A549 (cell line): ENCODE measurements at regions not wholly inside any gene's neighbourhood (a gene's known extent, or its start where the extent isn't known, plus 50 kb on each side); places are given as distances from the start of the nearest gene placed in this dataset.

ENCODE experiments used
- ATAC-seq, 2 experiments: fragments of 200-7000 bp in 1 of 2; fragments of >200 bp in 1 of 2; cut with Nextera tagmentation in 1 of 2; cut with Tn5 transposase in 1 of 2; 3 replicates each; pipeline versions ENCODE4 v1.8.0 to v1.9.1; 2018 to 2020; ENCODE audit warnings: mild to moderate bottlenecking in 1 of 2, moderate library complexity in 1 of 2
- CTCF ChIA-PET: fragments of 300-600 bp; sonication (Branson Sonifier 250); formaldehyde crosslinking; extraction: SDS; loops from one replicate; lab custom pipeline; 2021; ENCODE audit warnings: antibody characterized with exemption, inconsistent platforms; lab: Yijun Ruan, JAX
- POLR2A ChIA-PET: fragments of 350-600 bp; formaldehyde crosslinking; extraction: SDS; loops from one replicate; lab custom pipeline; 2021; ENCODE audit warnings: antibody characterized with exemption, inconsistent platforms; lab: Yijun Ruan, JAX
- DNase-seq, 2 experiments: peaks; one replicate each; pipeline versions ENCODE4 v3.0.0 to v3.0.0-alpha.2; 2011 to 2016; ENCODE audit warnings: low read depth in 1 of 2, low spot score in 1 of 2
- FAIRE-seq: peaks from 2 replicates; lab custom pipeline; 2011; peaks lifted over from hg19 to GRCh38; lab: Jason Lieb, UNC
- H3K27ac ChIP-seq, 2 experiments: fragments of >200 bp; sonication (Bioruptor Twin); formaldehyde crosslinking; 3 replicates each; pipeline ENCODE4 v1.5.1; 2016 to 2017
- H3K4me1 ChIP-seq: fragments of >200 bp; sonication (Bioruptor Twin); formaldehyde crosslinking; 3 replicates; pipeline ENCODE4 v1.6.1; 2016
- H3K4me2 ChIP-seq: fragments of >200 bp; sonication (Bioruptor Twin); formaldehyde crosslinking; 3 replicates; pipeline ENCODE4 v1.6.1; 2016
- H3K4me3 ChIP-seq: fragments of >200 bp; sonication (Bioruptor Twin); formaldehyde crosslinking; 3 replicates; pipeline ENCODE4 v1.5.1; 2016
- H3K9me3 ChIP-seq: fragments of >200 bp; sonication (Bioruptor Twin); formaldehyde crosslinking; 3 replicates; pipeline ENCODE4 v1.6.1; 2016
- ATOH8 ChIP-seq: fragments of 250-450 bp; sonication (Bioruptor Pico); IDR thresholded peaks from 2 replicates; pipeline ENCODE4 v1.5.0; 2020; ENCODE audit warnings: low read depth, mild to moderate bottlenecking, moderate library complexity
- BHLHE40 ChIP-seq: IDR thresholded peaks from 2 replicates; pipeline ENCODE4 v1.6.1; 2012; ENCODE audit warnings: low read depth, low read length, inconsistent platforms
- CHD2 ChIP-seq: fragments of 150-350 bp; IDR thresholded peaks from 2 replicates; pipeline ENCODE4 v1.6.1; 2014; ENCODE audit warnings: low read length; ENCODE audit not compliant: partially characterized antibody
- CTCF ChIP-seq: fragments of >200 bp; sonication (Bioruptor Twin); formaldehyde crosslinking; IDR thresholded peaks from 3 replicates; pipeline ENCODE4 v1.5.1; 2016
- ELK1 ChIP-seq: fragments of 150-350 bp; IDR thresholded peaks from 2 replicates; pipeline ENCODE4 v1.6.1; 2014; ENCODE audit warnings: low read depth, mild to moderate bottlenecking, low read length
- EP300 ChIP-seq, 2 experiments: fragments of >200 bp; sonication (Bioruptor Twin); formaldehyde crosslinking; IDR thresholded peaks; 2 replicates in 1 of 2; 3 replicates in 1 of 2; pipeline ENCODE4 v1.6.1; 2016 to 2017
- FOXS1 ChIP-seq: fragments of 250-450 bp; sonication (Bioruptor Pico); IDR thresholded peaks from 2 replicates; pipeline ENCODE4 v1.5.0; 2020; ENCODE audit warnings: mild to moderate bottlenecking, moderate library complexity
- GATA3 ChIP-seq: IDR thresholded peaks from 2 replicates; pipeline ENCODE4 v1.6.1; 2012; ENCODE audit warnings: borderline replicate concordance
- HDAC2 ChIP-seq: fragments of 200-600 bp; sonication (generic); IDR thresholded peaks from 2 replicates; pipeline ENCODE4 v1.6.1; 2016
- HOXA7 ChIP-seq: fragments of 250-450 bp; sonication (Bioruptor Pico); IDR thresholded peaks from 2 replicates; pipeline ENCODE4 v1.5.0; 2020; ENCODE audit warnings: mild to moderate bottlenecking, moderate library complexity
- HOXB13 ChIP-seq: fragments of 250-450 bp; sonication (Bioruptor Pico); IDR thresholded peaks from 2 replicates; pipeline ENCODE4 v1.5.0; 2020; ENCODE audit warnings: low read depth, mild to moderate bottlenecking, moderate library complexity
- HOXB5 ChIP-seq: fragments of 250-450 bp; sonication (Bioruptor Pico); IDR thresholded peaks from 2 replicates; pipeline ENCODE4 v1.5.0; 2020; ENCODE audit warnings: mild to moderate bottlenecking, moderate library complexity
- JUN ChIP-seq, 2 experiments: fragments of >200 bp; sonication (Bioruptor Twin); formaldehyde crosslinking; IDR thresholded peaks; 2 replicates in 1 of 2; 3 replicates in 1 of 2; pipeline ENCODE4 v1.6.1; 2016 to 2017
- MAX ChIP-seq: IDR thresholded peaks from 2 replicates; pipeline ENCODE4 v1.6.1; 2012
- NFE2L2 ChIP-seq: fragments of 150-350 bp; conservative IDR thresholded peaks from 2 replicates; pipeline ENCODE4 v1.6.1; 2014; ENCODE audit warnings: low read length
- NPAS2 ChIP-seq: fragments of 250-450 bp; sonication (Bioruptor Pico); IDR thresholded peaks from 2 replicates; pipeline ENCODE4 v1.8.0; 2022; ENCODE audit warnings: mild to moderate bottlenecking, moderate library complexity, borderline replicate concordance
- NR3C1 ChIP-seq: fragments of >200 bp; sonication (Bioruptor Twin); formaldehyde crosslinking; IDR thresholded peaks from 3 replicates; pipeline ENCODE4 v1.6.1; 2017
- POLR2A ChIP-seq: IDR thresholded peaks from 2 replicates; pipeline ENCODE4 v1.6.1; 2012; ENCODE audit warnings: mild to moderate bottlenecking, low read length
- REST ChIP-seq: fragments of 200-600 bp; sonication (generic); IDR thresholded peaks from 2 replicates; pipeline ENCODE4 v1.6.1; 2016; ENCODE audit warnings: antibody characterized with exemption, mild to moderate bottlenecking, moderate library complexity
- RFX5 ChIP-seq: fragments of 450-650 bp; IDR thresholded peaks from 2 replicates; pipeline ENCODE4 v1.7.1; 2014; ENCODE audit warnings: antibody characterized with exemption, mild to moderate bottlenecking, moderate library complexity
- RNF2 ChIP-seq: fragments of 200-600 bp; sonication (generic); IDR thresholded peaks from 2 replicates; pipeline ENCODE4 v1.6.1; 2016; ENCODE audit warnings: low read depth, mild to moderate bottlenecking, antibody characterized with exemption, moderate library complexity, borderline replicate concordance
- SREBF2 ChIP-seq: fragments of 450-650 bp; IDR thresholded peaks from 2 replicates; pipeline ENCODE4 v1.6.1; 2014; ENCODE audit warnings: mild to moderate bottlenecking, moderate library complexity
- TP53 ChIP-seq: fragments of 250-450 bp; sonication (Bioruptor Pico); IDR thresholded peaks from 2 replicates; pipeline ENCODE4 v1.5.0; 2021; ENCODE audit warnings: mild to moderate bottlenecking, moderate library complexity
- ZFP36 ChIP-seq: fragments of 450-650 bp; IDR thresholded peaks from 2 replicates; pipeline ENCODE4 v1.6.1; 2014; ENCODE audit warnings: borderline replicate concordance; ENCODE audit not compliant: partially characterized antibody
- ZNF302 ChIP-seq: fragments of 250-450 bp; sonication (Bioruptor Pico); IDR thresholded peaks from 2 replicates; pipeline ENCODE4 v1.9.0; 2021; ENCODE audit warnings: inconsistent platforms, mild to moderate bottlenecking, moderate library complexity
- WGBS: methylation state at CpG from one replicate; pipeline ENCODE4 v1.1.6; 2017; ENCODE audit errors: missing lambda C conversion rate; 5-methylcytosine and 5-hydroxymethylcytosine counted together

GRCh38 chr1:48073798-48074530, 76.8 kb upstream of the TRABD2B start:
- H3K27ac ChIP-seq: no peak overlapping the region
- ChIA-PET POLR2A (no interaction called here), CTCF (no interaction called here)
- no peak for FAIRE-seq
- H3K9me3 ChIP-seq: no peaks in the 10 kb centered on the region
- 74% methylated on average over 8 of the region's 12 CpGs for WGBS
- no peaks in the 10 kb centered on the region for H3K4me1 ChIP-seq
- ATAC-seq: no peak
- no peak overlapping the region for H3K4me2 ChIP-seq
- no peak for DNase-seq
- TF ChIP-seq HOXB13 (no peak), HOXA7 (no peak), GATA3 (no peak), FOXS1 (CRISPR knock-in tag) (no peak), NFE2L2 (no peak), ATOH8 (CRISPR knock-in tag) (no peak), RNF2 (no peak), BHLHE40 (no peak), POLR2A (no peak), TP53 (CRISPR knock-in tag) (no peak), CTCF (no peak), HDAC2 (no peak), NR3C1 (no peak), REST (no peak), ZNF302 (CRISPR knock-in tag) (no peak)
- no peak overlapping the region for H3K4me3 ChIP-seq

- no peak overlapping the region for H3K4me2 ChIP-seq
- no peak for ATAC-seq
- WGBS: 67% methylated on average over 1 of the region's 1 CpG
- TF ChIP-seq HOXB13: no peak
- TF ChIP-seq MAX: no peak
- TF ChIP-seq ELK1: no peak
- no peak for TF ChIP-seq NPAS2
- TF ChIP-seq ZFP36: no peak
- no peak for TF ChIP-seq RFX5
- no peak for TF ChIP-seq EP300 (IDR thresholded peaks at IDR 0.05)
- TF ChIP-seq JUN (IDR thresholded peaks at IDR 0.05): no peak
- TF ChIP-seq CHD2: no peak
- no peak for TF ChIP-seq HOXB5
- no peak for TF ChIP-seq SREBF2
- TF ChIP-seq, all 56 proteins: peak for 0
- ChIA-PET CTCF (interaction anchor here (1.1 kb wide), 1 partner anchor 9 kb away, joined by 3 read pairs; no protein-coding TSS in a partner anchor), POLR2A (no interaction called here)
- H3K4me1 ChIP-seq: no peaks in the 10 kb centered on the region
- no peak for FAIRE-seq
- no peak overlapping the region for H3K4me3 ChIP-seq
- no peak overlapping the region for H3K27ac ChIP-seq
- no peaks in the 10 kb centered on the region for H3K9me3 ChIP-seq
- DNase-seq: no peak
These were observed 74.3 kb upstream of the TRABD2B start for GRCh38 chr1:48071513-48071912.
